ENCODE measurements at regions not wholly inside any gene's neighbourhood (a gene's known extent, or its start where the extent isn't known, plus 50 kb on each side); places are given as distances from the start of the nearest gene placed in this dataset.

- TF ChIP-seq ZNF114 (tag by site-specific recombination; IDR thresholded peaks at IDR 0.05) (no peak), SP3 (tag by site-specific recombination; IDR thresholded peaks at IDR 0.05) (no peak)
These were observed 77.2 kb downstream of the MRPS30 start for GRCh38 chr5:44885903-44886302.

All from HEK293 (cell line).